Endodermal cell (in vitro differentiated cells): ENCODE measurements at regions not wholly inside any gene's neighbourhood (a gene's known extent, or its start where the extent isn't known, plus 50 kb on each side); places are given as distances from the start of the nearest gene placed in this dataset.

Experiments used
- DNase-seq: peaks from one replicate; pipeline ENCODE4 v3.0.0-alpha.2; 2017
- H3K27ac ChIP-seq: 2 replicates; pipeline ENCODE4 v1.5.1; 2013; ENCODE audit warnings: mild to moderate bottlenecking, low read depth, low read length, moderate library complexity
- H3K27me3 ChIP-seq: 2 replicates; pipeline ENCODE4 v1.6.1; 2013; ENCODE audit warnings: mild to moderate bottlenecking, low read length, moderate library complexity; ENCODE audit not compliant: insufficient read depth, control insufficient read depth, poor library complexity, severe bottlenecking
- H3K36me3 ChIP-seq: 2 replicates; pipeline ENCODE4 v1.7.0; 2013; ENCODE audit warnings: mild to moderate bottlenecking, low read length, moderate library complexity; ENCODE audit not compliant: control insufficient read depth, insufficient read depth
- H3K4me1 ChIP-seq: one replicate; pipeline ENCODE4 v1.7.0; 2013; ENCODE audit warnings: low read length; ENCODE audit not compliant: control insufficient read depth, insufficient read depth
- H3K4me3 ChIP-seq: 2 replicates; pipeline ENCODE4 v1.5.1; 2013; ENCODE audit warnings: mild to moderate bottlenecking, low read length, moderate library complexity
- H3K9ac ChIP-seq: 2 replicates; pipeline ENCODE4 v1.6.1; 2013; ENCODE audit warnings: mild to moderate bottlenecking, low read length, moderate library complexity; ENCODE audit not compliant: poor library complexity, severe bottlenecking; ENCODE audit errors: extremely low read depth
- H3K9me3 ChIP-seq: 2 replicates; pipeline ENCODE4 v1.6.1; 2013; ENCODE audit warnings: mild to moderate bottlenecking, low read length, moderate library complexity; ENCODE audit not compliant: control insufficient read depth
- H3K27ac Mint-ChIP-seq: 2 replicates; pipeline ENCODE4 v1.8.0; 2020; ENCODE audit warnings: mixed read lengths
- H3K27me3 Mint-ChIP-seq: 2 replicates; pipeline ENCODE4 v1.8.0; 2021; ENCODE audit warnings: mild to moderate bottlenecking, mixed read lengths; ENCODE audit not compliant: insufficient read depth
- H3K36me3 Mint-ChIP-seq: 2 replicates; pipeline ENCODE4 v1.8.0; 2020; ENCODE audit warnings: low read depth, mixed read lengths
- H3K4me1 Mint-ChIP-seq: 2 replicates; pipeline ENCODE4 v1.8.0; 2020; ENCODE audit warnings: mixed read lengths
- H3K4me3 Mint-ChIP-seq: 2 replicates; pipeline ENCODE4 v1.8.0; 2020; ENCODE audit warnings: mild to moderate bottlenecking, moderate library complexity, mixed read lengths
- H3K9me3 Mint-ChIP-seq: 2 replicates; pipeline ENCODE4 v1.8.0; 2020; ENCODE audit warnings: mild to moderate bottlenecking, mixed read lengths
- WGBS, 2 experiments: methylation state at CpG; one replicate each; pipeline versions ENCODE4 v1.1.5 to v1.1.7; 2013; ENCODE audit warnings: missing lambda C conversion rate in 2 of 2, mixed read lengths in 1 of 2; ENCODE audit not compliant: insufficient coverage in 1 of 2, insufficient read length in 1 of 2; 5-methylcytosine and 5-hydroxymethylcytosine counted together
- TF ChIP-seq, protein P1 (sequence below): fragments of 200-600 bp; sonication (generic); conservative IDR thresholded peaks from 2 replicates; pipeline ENCODE4 v1.5.0; 2021; ENCODE audit warnings: antibody characterized with exemption, mild to moderate bottlenecking

DNA sequence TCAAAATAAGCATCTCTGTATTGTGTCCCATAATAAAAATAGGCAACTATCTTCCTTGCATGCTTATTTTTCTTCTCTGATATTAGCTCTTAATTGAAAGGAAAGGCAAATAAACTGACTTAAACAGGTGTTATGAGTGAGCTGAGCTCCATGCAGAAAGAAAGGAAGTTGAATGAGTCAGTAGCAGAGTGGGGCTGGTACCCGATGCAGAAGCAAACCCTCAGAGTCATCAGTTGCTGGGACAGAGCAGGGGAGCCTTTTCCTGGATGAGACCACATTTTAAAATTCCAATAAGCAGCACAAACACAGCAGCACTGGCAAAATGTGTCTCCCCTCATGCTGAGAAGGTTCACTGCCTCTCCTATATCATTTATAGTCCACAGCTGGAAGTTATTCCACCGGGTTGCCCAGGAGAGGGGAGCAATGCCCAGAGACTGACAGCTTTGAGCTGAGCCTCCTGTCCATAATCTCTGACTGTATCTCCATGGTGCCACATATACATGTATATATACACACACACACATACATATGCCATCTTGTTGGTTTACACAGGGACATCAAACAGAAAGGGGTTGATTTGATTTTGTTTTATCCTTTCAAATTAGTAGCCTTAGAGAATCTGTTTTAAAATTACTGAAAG, 274.3 kb upstream of the PPARGC1A start:
- Histone ChIP-seq H3K27me3 (no peaks in the 10 kb centered on the region), H3K4me3 (no peak overlapping the region), H3K4me1 (no peaks in the 10 kb centered on the region), H3K27ac (no peak overlapping the region), H3K9me3 (no peaks in the 10 kb centered on the region), H3K36me3 (no peaks in the 10 kb centered on the region), H3K9ac (no peak overlapping the region)
- H3K27ac Mint-ChIP-seq, result no peak overlapping the region
- no peaks in the 10 kb centered on the region for H3K27me3 Mint-ChIP-seq
- DNase-seq, result no peak
- H3K4me1 Mint-ChIP-seq, result no peaks in the 10 kb centered on the region
- H3K4me3 Mint-ChIP-seq, result no peak overlapping the region
- TF ChIP-seq, protein P1, sequence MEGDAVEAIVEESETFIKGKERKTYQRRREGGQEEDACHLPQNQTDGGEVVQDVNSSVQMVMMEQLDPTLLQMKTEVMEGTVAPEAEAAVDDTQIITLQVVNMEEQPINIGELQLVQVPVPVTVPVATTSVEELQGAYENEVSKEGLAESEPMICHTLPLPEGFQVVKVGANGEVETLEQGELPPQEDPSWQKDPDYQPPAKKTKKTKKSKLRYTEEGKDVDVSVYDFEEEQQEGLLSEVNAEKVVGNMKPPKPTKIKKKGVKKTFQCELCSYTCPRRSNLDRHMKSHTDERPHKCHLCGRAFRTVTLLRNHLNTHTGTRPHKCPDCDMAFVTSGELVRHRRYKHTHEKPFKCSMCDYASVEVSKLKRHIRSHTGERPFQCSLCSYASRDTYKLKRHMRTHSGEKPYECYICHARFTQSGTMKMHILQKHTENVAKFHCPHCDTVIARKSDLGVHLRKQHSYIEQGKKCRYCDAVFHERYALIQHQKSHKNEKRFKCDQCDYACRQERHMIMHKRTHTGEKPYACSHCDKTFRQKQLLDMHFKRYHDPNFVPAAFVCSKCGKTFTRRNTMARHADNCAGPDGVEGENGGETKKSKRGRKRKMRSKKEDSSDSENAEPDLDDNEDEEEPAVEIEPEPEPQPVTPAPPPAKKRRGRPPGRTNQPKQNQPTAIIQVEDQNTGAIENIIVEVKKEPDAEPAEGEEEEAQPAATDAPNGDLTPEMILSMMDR, result no peak
- no peaks in the 10 kb centered on the region for H3K9me3 Mint-ChIP-seq
- H3K36me3 Mint-ChIP-seq, result no peaks in the 10 kb centered on the region
- WGBS, 2 experiments, result 80 to 88% methylated on average over 1 to 2 of the region's 2 CpGs

DNA sequence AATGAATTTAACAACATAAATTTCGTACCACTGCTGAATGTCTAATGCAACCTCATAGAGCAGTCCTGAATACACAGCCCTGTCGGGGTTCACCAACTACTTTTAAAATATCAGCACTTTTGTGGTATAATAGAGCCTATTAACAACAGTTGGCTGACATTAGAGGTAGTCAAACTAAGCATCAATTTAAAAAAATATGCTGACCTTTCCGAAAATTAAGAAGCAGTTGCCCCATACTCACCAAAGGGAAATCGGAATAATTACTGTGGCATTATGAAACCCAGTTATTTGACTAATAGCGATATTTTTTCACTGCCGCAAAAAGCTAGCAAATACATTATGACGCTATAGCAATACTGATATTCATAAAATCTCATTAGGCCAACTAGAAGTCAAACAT, 273.5 kb upstream of the PPARGC1A start:
- no peak overlapping the region for H3K27ac ChIP-seq
- no peaks in the 10 kb centered on the region for H3K27me3 ChIP-seq
- H3K9me3 ChIP-seq, result no peaks in the 10 kb centered on the region
- Mint-ChIP-seq H3K27ac (no peak overlapping the region), H3K36me3 (no peaks in the 10 kb centered on the region), H3K27me3 (no peaks in the 10 kb centered on the region), H3K4me1 (no peaks in the 10 kb centered on the region), H3K4me3 (no peak overlapping the region), H3K9me3 (no peaks in the 10 kb centered on the region)
- no peak for DNase-seq
- WGBS, 2 experiments, result 92 to 97% methylated on average over 5 to 7 of the region's 7 CpGs
- H3K9ac ChIP-seq, result no peak overlapping the region
- TF ChIP-seq, protein P1, result no peak
- no peaks in the 10 kb centered on the region for H3K4me1 ChIP-seq
- no peak overlapping the region for H3K4me3 ChIP-seq
- H3K36me3 ChIP-seq, result no peaks in the 10 kb centered on the region

DNA sequence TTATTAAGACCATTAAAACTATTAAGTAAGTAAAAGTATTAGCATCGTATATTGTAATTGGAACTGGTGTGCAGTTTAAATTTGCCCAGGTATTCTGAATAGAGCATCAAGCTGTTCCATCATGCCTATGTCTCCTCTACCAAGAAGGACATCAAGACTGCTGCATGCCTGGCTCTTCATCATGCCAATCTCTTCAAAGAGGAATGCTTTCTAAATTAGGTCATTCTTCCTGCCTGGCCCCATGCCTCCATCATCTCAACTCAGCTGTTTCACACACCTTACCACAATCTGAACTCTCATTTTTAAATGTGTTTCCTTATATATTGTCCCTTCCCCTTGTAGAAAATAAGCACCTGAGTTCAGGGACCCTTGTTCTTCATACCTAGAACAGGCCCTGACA, 270.5 kb upstream of the PPARGC1A start:
- WGBS, 2 experiments, result 82% methylated on average over 1 of the region's 1 CpG; no CpG with 5 or more reads in 1 of the 2 experiments
- Histone ChIP-seq H3K4me1 (no peaks in the 10 kb centered on the region), H3K9me3 (no peaks in the 10 kb centered on the region), H3K9ac (no peak overlapping the region), H3K27me3 (no peaks in the 10 kb centered on the region), H3K36me3 (no peaks in the 10 kb centered on the region), H3K4me3 (no peak overlapping the region), H3K27ac (no peak overlapping the region)
- no peaks in the 10 kb centered on the region for H3K36me3 Mint-ChIP-seq
- DNase-seq, result no peak
- H3K27me3 Mint-ChIP-seq, result no peaks in the 10 kb centered on the region
- no peak overlapping the region for H3K4me3 Mint-ChIP-seq
- no peak overlapping the region for H3K27ac Mint-ChIP-seq
- H3K9me3 Mint-ChIP-seq, result no peaks in the 10 kb centered on the region
- peaks cover 11% of the 10 kb centered on the region for H3K4me1 Mint-ChIP-seq
- TF ChIP-seq, protein P1, result no peak
